Lung (tissue), 11 donors: ENCODE measurements at regions not wholly inside any gene's neighbourhood (a gene's known extent, or its start where the extent isn't known, plus 50 kb on each side); places are given as distances from the start of the nearest gene placed in this dataset.
A peak's percentile ranks its signal among the peaks of the same experiment; 100 is the strongest.

Experiments
- ATAC-seq: fragments of 200-7000 bp; cut with Tn5 transposase; one replicate; pipeline ENCODE4 v1.9.1; 2020; ENCODE audit warnings: moderate number of reproducible peaks; ENCODE audit not compliant: insufficient read depth, low FRiP score
- DNase-seq, 3 donors: peaks; one replicate each; pipeline ENCODE4 v3.0.0-alpha.2; 2013 to 2017
- H3K27ac ChIP-seq, 2 donors: one replicate each; pipeline ENCODE4 v1.5.1; 2013; ENCODE audit warnings: mild to moderate bottlenecking in 2 of 2, moderate library complexity in 2 of 2, control low read depth in 1 of 2, inconsistent platforms in 1 of 2, low read depth in 1 of 2, low read length in 1 of 2
- H3K27me3 ChIP-seq, 3 donors: one replicate each; pipeline ENCODE4 v1.5.1; 2013; ENCODE audit warnings: low read length in 2 of 3; ENCODE audit not compliant: control insufficient read depth in 3 of 3, insufficient read depth in 3 of 3
- H3K36me3 ChIP-seq, 4 donors: one replicate each; pipeline ENCODE4 v1.5.1; 2013; ENCODE audit warnings: low read length in 4 of 4, mild to moderate bottlenecking in 1 of 4, moderate library complexity in 1 of 4; ENCODE audit not compliant: control insufficient read depth in 4 of 4, insufficient read depth in 4 of 4
- H3K4me1 ChIP-seq, 5 donors: one replicate each; pipeline ENCODE4 v1.5.1; 2013; ENCODE audit warnings: low read length in 5 of 5, mild to moderate bottlenecking in 2 of 5, moderate library complexity in 1 of 5; ENCODE audit not compliant: control insufficient read depth in 5 of 5, insufficient read depth in 5 of 5
- H3K4me3 ChIP-seq: one replicate; pipeline ENCODE4 v1.5.1; 2013; ENCODE audit warnings: mild to moderate bottlenecking, control low read depth, moderate library complexity
- H3K9ac ChIP-seq, 2 donors: one replicate each; pipeline ENCODE4 v1.5.1; 2013; ENCODE audit warnings: low read length in 2 of 2, control low read depth in 1 of 2; ENCODE audit not compliant: insufficient read depth in 1 of 2
- H3K9me3 ChIP-seq, 4 donors: one replicate each; pipeline ENCODE4 v1.5.1; 2013; ENCODE audit warnings: low read length in 3 of 4, mild to moderate bottlenecking in 1 of 4, moderate library complexity in 1 of 4; ENCODE audit not compliant: control insufficient read depth in 4 of 4, insufficient read depth in 3 of 4
- WGBS, 2 donors: extraction: QIAGEN DNeasy Blood & Tissue Kit; methylation state at CpG; one replicate each; pipeline ENCODE4 v1.1.7; 2013; 5-methylcytosine and 5-hydroxymethylcytosine counted together
- TF ChIP-seq, protein P1 (sequence below): IDR thresholded peaks from 2 replicates; pipeline ENCODE4 v1.5.1; 2012; ENCODE audit warnings: mild to moderate bottlenecking; ENCODE audit errors: control extremely low read depth, extremely low read depth
- donor health status: control.
- donor health status: control.
- donor health status: Bipolar disorder and iron deficiency.
- donor health status: healthy.
- donor health status: DM: yes; HTN: yes; CAD: no.

DNA sequence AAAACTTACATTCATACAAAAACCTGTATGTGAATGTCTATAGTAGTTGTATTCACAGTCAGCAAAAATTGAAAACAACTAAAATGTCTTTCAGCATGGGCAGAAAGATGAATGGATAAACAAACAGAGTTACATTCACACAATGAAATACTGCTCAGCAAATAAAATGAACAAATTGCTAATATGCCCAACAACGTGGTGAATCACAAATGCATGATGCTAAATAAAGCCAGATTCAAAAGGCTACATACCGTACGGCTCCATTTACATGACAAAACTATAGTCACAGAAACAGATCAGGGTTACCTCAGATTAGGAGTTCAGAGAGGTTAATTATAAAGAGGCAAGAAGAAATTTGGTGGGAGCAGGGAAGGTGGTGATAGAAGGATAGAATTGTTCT, 100.7 kb upstream of the KCTD3 start:
- DNase-seq (no peak), ATAC-seq (no peak)
- WGBS, 2 donors: 75 to 78% methylated on average over 3 of the region's 3 CpGs
- H3K4me1 ChIP-seq: no peaks in the 10 kb centered on the region
- H3K9me3 ChIP-seq: no peaks in the 10 kb centered on the region
- no peaks in the 10 kb centered on the region for H3K36me3 ChIP-seq
- no peak overlapping the region for H3K4me3 ChIP-seq
- TF ChIP-seq, protein P1, sequence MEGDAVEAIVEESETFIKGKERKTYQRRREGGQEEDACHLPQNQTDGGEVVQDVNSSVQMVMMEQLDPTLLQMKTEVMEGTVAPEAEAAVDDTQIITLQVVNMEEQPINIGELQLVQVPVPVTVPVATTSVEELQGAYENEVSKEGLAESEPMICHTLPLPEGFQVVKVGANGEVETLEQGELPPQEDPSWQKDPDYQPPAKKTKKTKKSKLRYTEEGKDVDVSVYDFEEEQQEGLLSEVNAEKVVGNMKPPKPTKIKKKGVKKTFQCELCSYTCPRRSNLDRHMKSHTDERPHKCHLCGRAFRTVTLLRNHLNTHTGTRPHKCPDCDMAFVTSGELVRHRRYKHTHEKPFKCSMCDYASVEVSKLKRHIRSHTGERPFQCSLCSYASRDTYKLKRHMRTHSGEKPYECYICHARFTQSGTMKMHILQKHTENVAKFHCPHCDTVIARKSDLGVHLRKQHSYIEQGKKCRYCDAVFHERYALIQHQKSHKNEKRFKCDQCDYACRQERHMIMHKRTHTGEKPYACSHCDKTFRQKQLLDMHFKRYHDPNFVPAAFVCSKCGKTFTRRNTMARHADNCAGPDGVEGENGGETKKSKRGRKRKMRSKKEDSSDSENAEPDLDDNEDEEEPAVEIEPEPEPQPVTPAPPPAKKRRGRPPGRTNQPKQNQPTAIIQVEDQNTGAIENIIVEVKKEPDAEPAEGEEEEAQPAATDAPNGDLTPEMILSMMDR: no peak
- no peaks in the 10 kb centered on the region for H3K27me3 ChIP-seq
- H3K27ac ChIP-seq: no peak overlapping the region
- no peak overlapping the region for H3K9ac ChIP-seq

DNA sequence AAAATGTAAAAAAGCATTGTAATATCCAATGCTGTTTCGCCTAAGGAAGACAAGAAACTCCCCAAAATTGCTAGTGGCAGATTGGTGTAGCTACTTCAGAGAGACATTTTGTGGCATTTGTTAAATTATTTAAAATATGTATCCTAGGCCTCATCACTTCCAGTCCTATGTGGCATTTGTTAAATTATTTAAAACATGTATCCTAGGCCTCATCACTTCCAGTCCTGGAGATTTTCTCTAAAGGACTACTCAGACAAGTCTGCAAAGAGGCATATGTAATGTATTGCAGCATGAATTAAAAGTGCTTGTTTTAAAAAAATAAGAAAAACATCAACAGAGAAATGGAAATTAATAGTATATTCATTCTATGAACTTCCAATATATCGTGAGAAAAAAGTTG, 95.6 kb upstream of the KCTD3 start:
- Histone ChIP-seq H3K36me3 (no peaks in the 10 kb centered on the region), H3K4me1 (no peaks in the 10 kb centered on the region), H3K9me3 (no peaks in the 10 kb centered on the region), H3K4me3 (no peak overlapping the region), H3K27ac (no peak overlapping the region), H3K9ac (no peak overlapping the region), H3K27me3 (no peaks in the 10 kb centered on the region)
- no peak for DNase-seq
- ATAC-seq: no peak
- TF ChIP-seq, protein P1: no peak
- 93% methylated on average over 2 of the region's 2 CpGs for WGBS, 2 donors

DNA sequence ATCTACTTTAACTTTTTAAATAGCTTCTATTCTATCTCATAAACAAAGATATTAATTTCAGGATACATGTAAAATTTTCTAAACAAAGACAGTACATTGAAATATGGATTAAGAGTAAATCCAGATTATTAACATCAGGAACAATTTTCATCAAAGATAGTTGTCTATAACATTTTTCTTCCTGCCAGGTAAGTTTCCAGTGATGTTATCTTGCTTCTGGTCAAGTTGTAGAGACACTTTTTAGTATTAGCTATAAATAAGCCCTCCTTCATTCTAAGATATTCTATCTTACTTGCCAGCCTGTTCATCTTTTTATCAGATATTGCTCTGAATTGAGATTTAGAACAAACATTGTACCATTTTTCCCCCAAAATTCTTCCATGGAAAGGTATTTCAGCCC, 94.4 kb upstream of the KCTD3 start:
- Histone ChIP-seq H3K27me3 (no peaks in the 10 kb centered on the region), H3K9ac (no peak overlapping the region), H3K4me1 (no peaks in the 10 kb centered on the region), H3K4me3 (no peak overlapping the region), H3K36me3 (no peaks in the 10 kb centered on the region), H3K9me3 (peaks cover 0 to 7% (median 0%) of the 10 kb centered on the region in 4 donors), H3K27ac (no peak overlapping the region)
- TF ChIP-seq, protein P1: no peak
- DNase-seq (no peak), ATAC-seq (no peak)

DNA sequence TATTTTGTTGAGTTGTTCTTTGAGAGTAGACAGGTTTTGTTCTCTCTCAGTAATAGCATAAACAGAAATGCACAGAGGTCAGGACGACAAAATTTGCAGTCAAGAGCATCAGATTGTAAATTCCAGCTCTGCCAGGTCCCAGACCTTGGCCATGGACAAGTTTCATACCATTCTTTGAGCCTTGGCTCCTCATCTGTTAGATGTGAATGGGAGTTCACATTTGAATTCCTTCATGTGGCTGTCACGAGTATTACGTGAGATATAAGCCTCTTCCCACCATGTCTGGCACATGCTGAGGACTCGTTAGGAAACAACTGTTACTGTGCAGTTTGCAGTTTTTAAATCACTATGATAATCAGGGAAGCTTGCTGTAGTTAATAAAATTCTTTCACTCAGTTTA, 93.2 kb upstream of the KCTD3 start:
- H3K36me3 ChIP-seq: no peaks in the 10 kb centered on the region
- H3K9ac ChIP-seq: no peak overlapping the region
- no peaks in the 10 kb centered on the region for H3K27me3 ChIP-seq
- DNase-seq (peak in 2 of 3 donors; percentile 34 to 55), ATAC-seq (no peak)
- H3K9me3 ChIP-seq: peaks cover 0 to 7% (median 0%) of the 10 kb centered on the region in 4 donors
- 70 to 72% methylated on average over 4 of the region's 4 CpGs for WGBS, 2 donors
- TF ChIP-seq, protein P1: no peak
- H3K4me3 ChIP-seq: no peak overlapping the region
- no peaks in the 10 kb centered on the region for H3K4me1 ChIP-seq
- H3K27ac ChIP-seq: no peak overlapping the region
